ENCODE measurements at regions not wholly inside any gene's neighbourhood (a gene's known extent, or its start where the extent isn't known, plus 50 kb on each side); places are given as distances from the start of the nearest gene placed in this dataset.

DNA sequence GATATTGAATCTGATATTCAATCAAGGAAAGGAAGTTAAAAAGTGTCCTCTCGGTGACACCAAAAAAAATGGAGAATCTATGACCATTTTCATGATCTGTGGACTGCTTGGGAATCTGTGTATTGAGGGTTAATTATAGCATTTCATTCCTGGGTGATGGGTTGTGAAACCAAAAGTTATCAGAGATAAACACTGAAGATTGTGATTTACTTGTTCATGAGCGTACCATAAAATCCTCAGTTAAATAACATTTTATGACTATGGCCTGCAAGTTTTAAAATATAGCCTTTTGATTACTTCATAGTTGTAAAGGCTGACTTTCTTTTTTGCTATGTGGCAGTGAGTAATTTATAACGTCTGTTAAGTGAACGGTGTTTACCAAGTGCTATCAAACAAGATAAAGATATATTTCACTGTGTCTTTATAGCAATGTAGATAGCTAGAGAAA lies 267.9 kb upstream of the SEMA6A start:
- Histone ChIP-seq H3K18ac (ENCODE audit: low read length) (no peak overlapping the region), H3K27me3 (ENCODE audit: control insufficient read depth in 3 of 3, insufficient read depth in 3 of 3, low read depth in 1 of 3, low read length in 3 of 3) (peaks cover 0 to 4% (median 0%) of the 10 kb centered on the region in 3 experiments), H3K9ac (ENCODE audit: low read depth, low read length, poor library complexity) (no peak overlapping the region), H3K27ac (replicated peaks; ENCODE audit: low read length) (no peak overlapping the region), H3K79me1 (ENCODE audit: low read depth, low read length) (no peaks in the 10 kb centered on the region), H4K91ac (ENCODE audit: low read depth, low read length, poor library complexity) (no peak overlapping the region), H3K4me2 (ENCODE audit: insufficient read depth, low read length, poor library complexity, severe bottlenecking) (no peak overlapping the region), H2AK5ac (ENCODE audit: low read depth, low read length) (no peak overlapping the region), H2BK120ac (ENCODE audit: low read depth, low read length) (no peak overlapping the region), H3K9me3 (replicated peaks in 1 of 2; ENCODE audit: control insufficient read depth in 2 of 2, insufficient read depth in 1 of 2, low read depth in 1 of 2, low read length in 2 of 2) (no peaks in the 10 kb centered on the region), H3K4me3 (ENCODE audit: low read length in 2 of 2) (no peak overlapping the region), H2BK15ac (ENCODE audit: low read length) (no peak overlapping the region), H3K4ac (ENCODE audit: low read length) (no peak overlapping the region), H3K36me3 (replicated peaks in 1 of 2; ENCODE audit: control insufficient read depth in 2 of 2, insufficient read depth in 2 of 2, low read length in 2 of 2) (no peaks in the 10 kb centered on the region), H4K8ac (ENCODE audit: low read depth, low read length) (no peak overlapping the region), H2BK12ac (ENCODE audit: low read length) (no peak overlapping the region), H3K23ac (ENCODE audit: low read depth, low read length, poor library complexity) (no peak overlapping the region), H2AFZ (ENCODE audit: low read length) (no peak overlapping the region), H3K14ac (ENCODE audit: low read length) (no peak overlapping the region), H2BK5ac (ENCODE audit: low read length) (no peak overlapping the region), H3K4me1 (ENCODE audit: control insufficient read depth in 2 of 2, insufficient read depth in 1 of 2, low read depth in 1 of 2, low read length in 2 of 2) (peaks cover 0 to 7% of the 10 kb centered on the region in 2 donors)
- no peak for DNase-seq (ENCODE audit: low spot score)
- WGBS, 2 donors (ENCODE audit: extremely low coverage in 2 of 2, insufficient read length in 2 of 2, insufficient replicate concordance in 1 of 2), result no CpG with 5 or more reads among the region's 4 CpGs

DNA sequence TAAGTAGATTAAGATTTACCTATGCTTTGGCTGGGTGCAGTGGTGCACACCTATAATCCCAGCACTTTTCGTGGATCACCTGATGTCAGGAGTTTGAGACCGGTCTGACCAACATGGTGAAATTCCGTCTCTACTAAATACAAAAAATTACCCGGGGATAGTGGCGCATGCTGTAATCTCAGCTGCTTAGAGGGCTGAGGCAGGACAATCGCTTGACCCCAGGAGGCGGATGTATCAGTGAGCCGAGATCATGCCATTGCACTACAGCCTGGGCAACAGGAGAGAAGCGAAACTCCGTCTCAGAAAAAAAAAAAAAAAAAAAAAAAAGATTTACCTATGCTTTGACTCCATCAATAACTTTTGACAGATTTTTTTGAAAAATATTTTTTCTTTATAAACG lies 267.1 kb upstream of the SEMA6A start:
- Histone ChIP-seq H3K9me3 (replicated peaks in 1 of 2; ENCODE audit: control insufficient read depth in 2 of 2, insufficient read depth in 1 of 2, low read depth in 1 of 2, low read length in 2 of 2) (no peaks in the 10 kb centered on the region), H3K27me3 (ENCODE audit: control insufficient read depth in 3 of 3, insufficient read depth in 3 of 3, low read depth in 1 of 3, low read length in 3 of 3) (peaks cover 0 to 4% (median 0%) of the 10 kb centered on the region in 3 experiments), H3K4me3 (ENCODE audit: low read length in 2 of 2) (no peak overlapping the region), H3K14ac (ENCODE audit: low read length) (no peak overlapping the region), H2BK120ac (ENCODE audit: low read depth, low read length) (no peak overlapping the region), H2BK15ac (ENCODE audit: low read length) (no peak overlapping the region), H2AK5ac (ENCODE audit: low read depth, low read length) (no peak overlapping the region), H3K79me1 (ENCODE audit: low read depth, low read length) (no peaks in the 10 kb centered on the region), H2BK5ac (ENCODE audit: low read length) (no peak overlapping the region), H3K27ac (replicated peaks; ENCODE audit: low read length) (no peak overlapping the region), H4K91ac (ENCODE audit: low read depth, low read length, poor library complexity) (no peak overlapping the region), H3K23ac (ENCODE audit: low read depth, low read length, poor library complexity) (no peak overlapping the region), H2AFZ (ENCODE audit: low read length) (no peak overlapping the region), H3K9ac (ENCODE audit: low read depth, low read length, poor library complexity) (no peak overlapping the region), H3K4me1 (ENCODE audit: control insufficient read depth in 2 of 2, insufficient read depth in 1 of 2, low read depth in 1 of 2, low read length in 2 of 2) (peaks cover 0 to 7% of the 10 kb centered on the region in 2 donors), H3K18ac (ENCODE audit: low read length) (no peak overlapping the region), H3K4me2 (ENCODE audit: insufficient read depth, low read length, poor library complexity, severe bottlenecking) (no peak overlapping the region), H4K8ac (ENCODE audit: low read depth, low read length) (no peak overlapping the region), H3K36me3 (replicated peaks in 1 of 2; ENCODE audit: control insufficient read depth in 2 of 2, insufficient read depth in 2 of 2, low read length in 2 of 2) (no peaks in the 10 kb centered on the region), H3K4ac (ENCODE audit: low read length) (no peak overlapping the region), H2BK12ac (ENCODE audit: low read length) (no peak overlapping the region)
- DNase-seq (ENCODE audit: low spot score), result no peak
- WGBS, 2 donors (ENCODE audit: extremely low coverage in 2 of 2, insufficient read length in 2 of 2, insufficient replicate concordance in 1 of 2), result no CpG with 5 or more reads among the region's 11 CpGs

DNA sequence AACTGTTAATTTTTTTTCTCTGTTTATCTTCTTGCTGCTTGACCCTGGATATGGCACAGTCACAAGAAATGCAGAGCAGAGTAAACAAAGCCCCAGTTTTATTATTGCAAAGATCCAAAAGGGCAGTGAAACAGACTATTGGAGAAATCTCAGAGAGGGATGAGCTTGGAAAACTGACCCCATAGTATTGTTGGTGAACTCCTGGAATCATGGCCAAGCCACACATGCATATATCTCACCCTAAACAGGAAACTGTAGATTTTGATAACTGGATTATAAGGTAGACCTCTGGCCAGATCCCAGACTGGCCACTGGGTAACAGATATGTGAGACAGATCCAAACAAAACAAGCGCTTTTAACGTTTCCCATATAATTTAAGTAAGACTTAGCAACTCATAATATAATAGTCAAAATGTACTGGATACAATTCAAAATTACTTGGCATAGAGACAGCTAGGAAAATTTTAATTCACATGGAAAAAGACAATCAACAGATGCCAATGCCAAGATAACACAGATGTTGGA lies 263.5 kb upstream of the SEMA6A start:
- Histone ChIP-seq H4K8ac (ENCODE audit: low read depth, low read length) (no peak overlapping the region), H3K27me3 (ENCODE audit: control insufficient read depth in 3 of 3, insufficient read depth in 3 of 3, low read depth in 1 of 3, low read length in 3 of 3) (peaks cover 0 to 4% (median 0%) of the 10 kb centered on the region in 3 experiments), H3K14ac (ENCODE audit: low read length) (no peak overlapping the region), H3K9ac (ENCODE audit: low read depth, low read length, poor library complexity) (no peak overlapping the region), H2BK12ac (ENCODE audit: low read length) (no peak overlapping the region), H3K79me1 (ENCODE audit: low read depth, low read length) (no peaks in the 10 kb centered on the region), H3K4ac (ENCODE audit: low read length) (no peak overlapping the region), H2BK15ac (ENCODE audit: low read length) (no peak overlapping the region), H3K9me3 (replicated peaks in 1 of 2; ENCODE audit: control insufficient read depth in 2 of 2, insufficient read depth in 1 of 2, low read depth in 1 of 2, low read length in 2 of 2) (no peaks in the 10 kb centered on the region), H3K4me3 (ENCODE audit: low read length in 2 of 2) (no peak overlapping the region), H3K4me1 (ENCODE audit: control insufficient read depth in 2 of 2, insufficient read depth in 1 of 2, low read depth in 1 of 2, low read length in 2 of 2) (no peaks in the 10 kb centered on the region), H2AK5ac (ENCODE audit: low read depth, low read length) (no peak overlapping the region), H2BK5ac (ENCODE audit: low read length) (no peak overlapping the region), H3K23ac (ENCODE audit: low read depth, low read length, poor library complexity) (no peak overlapping the region), H4K91ac (ENCODE audit: low read depth, low read length, poor library complexity) (no peak overlapping the region), H2BK120ac (ENCODE audit: low read depth, low read length) (no peak overlapping the region), H3K27ac (replicated peaks; ENCODE audit: low read length) (no peak overlapping the region), H3K36me3 (replicated peaks in 1 of 2; ENCODE audit: control insufficient read depth in 2 of 2, insufficient read depth in 2 of 2, low read length in 2 of 2) (no peaks in the 10 kb centered on the region), H2AFZ (ENCODE audit: low read length) (no peak overlapping the region), H3K4me2 (ENCODE audit: insufficient read depth, low read length, poor library complexity, severe bottlenecking) (no peak overlapping the region), H3K18ac (ENCODE audit: low read length) (no peak overlapping the region)
- DNase-seq (ENCODE audit: low spot score), result no peak
- no CpG with 5 or more reads among the region's 2 CpGs for WGBS, 2 donors (ENCODE audit: extremely low coverage in 2 of 2, insufficient read length in 2 of 2, insufficient replicate concordance in 1 of 2)

DNA sequence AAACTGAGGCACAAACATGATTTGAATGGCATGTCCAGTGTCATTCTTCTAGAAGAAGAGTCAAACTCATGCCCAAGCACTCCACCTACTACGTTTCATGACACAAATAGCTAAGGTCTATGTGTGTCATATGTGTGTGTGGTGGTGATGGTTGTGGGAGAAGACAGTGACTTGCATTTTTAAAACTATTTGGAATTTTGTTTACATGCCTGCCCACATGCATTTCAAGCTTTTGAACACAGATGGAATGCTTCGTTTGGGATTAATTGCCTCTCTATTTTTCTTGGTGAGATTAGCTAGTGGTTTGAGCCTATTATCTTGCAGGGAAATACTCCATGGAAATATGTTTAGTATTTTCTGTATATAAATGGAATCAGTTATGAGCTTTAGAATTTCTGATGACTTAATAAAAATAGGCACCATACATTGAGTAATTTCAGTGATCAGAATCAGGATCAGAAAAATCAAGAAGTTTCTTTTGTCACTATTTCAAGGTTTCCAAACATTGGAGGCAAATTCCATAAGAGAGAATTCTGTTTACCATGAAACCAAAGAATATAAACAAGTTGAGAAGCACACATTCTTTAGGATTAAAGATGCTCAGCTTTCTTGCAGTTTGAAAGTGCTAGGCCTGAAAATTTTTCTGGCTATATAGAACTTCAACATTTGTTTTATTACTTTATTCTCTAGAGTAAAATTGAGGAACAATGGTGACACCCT lies 260.3 kb upstream of the SEMA6A start:
- Histone ChIP-seq H3K36me3 (replicated peaks in 1 of 2; ENCODE audit: control insufficient read depth in 2 of 2, insufficient read depth in 2 of 2, low read length in 2 of 2) (no peaks in the 10 kb centered on the region), H4K8ac (ENCODE audit: low read depth, low read length) (no peak overlapping the region), H2BK15ac (ENCODE audit: low read length) (no peak overlapping the region), H2BK120ac (ENCODE audit: low read depth, low read length) (no peak overlapping the region), H3K23ac (ENCODE audit: low read depth, low read length, poor library complexity) (no peak overlapping the region), H3K27me3 (ENCODE audit: control insufficient read depth in 3 of 3, insufficient read depth in 3 of 3, low read depth in 1 of 3, low read length in 3 of 3) (peaks cover 0 to 4% (median 0%) of the 10 kb centered on the region in 3 experiments), H3K4ac (ENCODE audit: low read length) (no peak overlapping the region), H3K9ac (ENCODE audit: low read depth, low read length, poor library complexity) (no peak overlapping the region), H2AK5ac (ENCODE audit: low read depth, low read length) (no peak overlapping the region), H3K79me1 (ENCODE audit: low read depth, low read length) (no peaks in the 10 kb centered on the region), H2BK5ac (ENCODE audit: low read length) (no peak overlapping the region), H3K14ac (ENCODE audit: low read length) (no peak overlapping the region), H3K9me3 (replicated peaks in 1 of 2; ENCODE audit: control insufficient read depth in 2 of 2, insufficient read depth in 1 of 2, low read depth in 1 of 2, low read length in 2 of 2) (no peaks in the 10 kb centered on the region), H2BK12ac (ENCODE audit: low read length) (no peak overlapping the region), H4K91ac (ENCODE audit: low read depth, low read length, poor library complexity) (no peak overlapping the region), H3K4me1 (ENCODE audit: control insufficient read depth in 2 of 2, insufficient read depth in 1 of 2, low read depth in 1 of 2, low read length in 2 of 2) (no peaks in the 10 kb centered on the region), H2AFZ (ENCODE audit: low read length) (no peak overlapping the region), H3K18ac (ENCODE audit: low read length) (no peak overlapping the region), H3K27ac (replicated peaks; ENCODE audit: low read length) (no peak overlapping the region), H3K4me3 (ENCODE audit: low read length in 2 of 2) (no peak overlapping the region), H3K4me2 (ENCODE audit: insufficient read depth, low read length, poor library complexity, severe bottlenecking) (no peak overlapping the region)
- no CpG with 5 or more reads among the region's 2 CpGs for WGBS, 2 donors (ENCODE audit: extremely low coverage in 2 of 2, insufficient read length in 2 of 2, insufficient replicate concordance in 1 of 2)
- DNase-seq (ENCODE audit: low spot score), result no peak

All from neuronal stem cell (in vitro differentiated cells).